GM12878 (cell line): ENCODE measurements at regions not wholly inside any gene's neighbourhood (a gene's known extent, or its start where the extent isn't known, plus 50 kb on each side); places are given as distances from the start of the nearest gene placed in this dataset.

Source experiments
- ATAC-seq: fragments of 200-7000 bp; cut with Tn5 transposase; 3 replicates; pipeline ENCODE4 v1.9.1; 2020; ENCODE audit warnings: mild to moderate bottlenecking, moderate library complexity
- BruUV-seq: library from RNA; stranded (reverse); fragments of 400-500 nt; replicated peaks from 2 replicates; lab custom pipeline; 2021; lab: Mats Ljungman, UMichigan
- CTCF ChIA-PET: fragments of 300-600 bp; sonication (Branson Sonifier 250); formaldehyde crosslinking; extraction: SDS; loops from one replicate; lab custom pipeline; 2021; ENCODE audit warnings: inconsistent platforms; lab: Yijun Ruan, JAX
- POLR2A ChIA-PET: fragments of 350-600 bp; formaldehyde crosslinking; extraction: SDS; loops from one replicate; lab custom pipeline; 2021; ENCODE audit warnings: inconsistent platforms; lab: Charles Lee
- RAD21 ChIA-PET: fragments of 300-600 bp; sonication (Branson Sonifier 250); formaldehyde crosslinking; loops from one replicate; lab custom pipeline; 2023; ENCODE audit warnings: antibody characterized with exemption; ENCODE audit not compliant: unreplicated experiment; lab: Charles Lee
- SMC1A ChIA-PET: fragments of 300-600 bp; sonication (Branson Sonifier 250); formaldehyde crosslinking; loops from one replicate; lab custom pipeline; 2023; ENCODE audit not compliant: unreplicated experiment, uncharacterized antibody; lab: Charles Lee
- DNase-seq: peaks from one replicate; pipeline ENCODE4 v3.0.0-alpha.2; 2011; ENCODE audit warnings: low read depth, low spot score
- FAIRE-seq: peaks from 3 replicates; lab custom pipeline; 2011; peaks lifted over from hg19 to GRCh38; lab: Jason Lieb, UNC
- H2AFZ ChIP-seq: 2 replicates; pipeline ENCODE4 v1.6.0; 2011; ENCODE audit warnings: low read depth, low read length, control low read depth; ENCODE audit not compliant: control insufficient read depth
- H3K27ac ChIP-seq: 2 replicates; pipeline ENCODE4 v1.5.1; 2011; ENCODE audit warnings: control low read depth; ENCODE audit not compliant: control insufficient read depth, insufficient read depth
- H3K27me3 ChIP-seq, 2 experiments: replicated peaks in 1 of 2; 2 replicates each; pipeline versions ENCODE4 v1.6.0 to v1.6.1; 2011; ENCODE audit warnings: low read length in 1 of 2; ENCODE audit not compliant: control insufficient read depth in 2 of 2, insufficient read depth in 2 of 2
- H3K36me3 ChIP-seq, 2 experiments: 2 replicates each; pipeline ENCODE4 v1.5.1; 2011; ENCODE audit warnings: low read length in 1 of 2; ENCODE audit not compliant: control insufficient read depth in 2 of 2, insufficient read depth in 2 of 2
- H3K4me1 ChIP-seq: 2 replicates; pipeline ENCODE4 v1.6.1; 2011; ENCODE audit warnings: mild to moderate bottlenecking, low read length, moderate library complexity, mixed read lengths; ENCODE audit not compliant: control insufficient read depth, insufficient read depth
- H3K4me2 ChIP-seq: 2 replicates; pipeline ENCODE4 v1.6.0; 2011; ENCODE audit warnings: control low read depth; ENCODE audit not compliant: control insufficient read depth, insufficient read depth
- H3K4me3 ChIP-seq: fragments of 200-600 bp; sonication (generic); 2 replicates; pipeline ENCODE4 v1.5.1; 2016
- H3K79me2 ChIP-seq: 2 replicates; pipeline ENCODE4 v1.6.0; 2011; ENCODE audit warnings: low read length; ENCODE audit not compliant: control insufficient read depth, insufficient read depth
- H3K9ac ChIP-seq: 2 replicates; pipeline ENCODE4 v1.8.0; 2011; ENCODE audit warnings: low read length, control low read depth, mixed read lengths; ENCODE audit not compliant: control insufficient read depth, insufficient read depth
- H3K9me3 ChIP-seq: replicated peaks from 3 replicates; pipeline ENCODE4 v1.5.1; 2011; ENCODE audit warnings: mild to moderate bottlenecking, low read length; ENCODE audit not compliant: control insufficient read depth, insufficient read depth
- H4K20me1 ChIP-seq: 2 replicates; pipeline ENCODE4 v1.6.0; 2011; ENCODE audit not compliant: control insufficient read depth, insufficient read depth
- LARP7 ChIP-seq: fragments of 450-650 bp; IDR thresholded peaks from 2 replicates; pipeline ENCODE4 v1.6.1; 2017; ENCODE audit warnings: mild to moderate bottlenecking
- NR2C2 ChIP-seq: IDR thresholded peaks from 2 replicates; pipeline ENCODE4 v1.6.1; 2011; ENCODE audit warnings: borderline replicate concordance, low read depth; ENCODE audit not compliant: control insufficient read depth, insufficient read length
- PAX5 ChIP-seq: IDR thresholded peaks from 2 replicates; pipeline ENCODE4 v1.6.1; 2011; ENCODE audit warnings: low read depth, low read length, borderline replicate concordance
- RB1 ChIP-seq: fragments of 450-650 bp; formaldehyde crosslinking; IDR thresholded peaks from 2 replicates; pipeline ENCODE4 v1.6.1; 2017; ENCODE audit warnings: mild to moderate bottlenecking, borderline replicate concordance
- SUPT20H ChIP-seq: IDR thresholded peaks from 2 replicates; pipeline ENCODE4 v1.6.1; 2011; ENCODE audit warnings: low read depth, mild to moderate bottlenecking, low read length, moderate library complexity, borderline replicate concordance; ENCODE audit not compliant: control insufficient read depth
- TCF7 ChIP-seq: IDR thresholded peaks from 2 replicates; pipeline ENCODE4 v1.6.1; 2014; ENCODE audit warnings: antibody characterized with exemption, borderline replicate concordance
- whole genome bisulfite sequencing: methylation state at CpG from one replicate; pipeline ENCODE4 v1.1.6; 2016; ENCODE audit warnings: low lambda C conversion rate; ENCODE audit not compliant: insufficient replicate concordance, insufficient coverage; ENCODE audit errors: missing lambda C conversion rate; 5-methylcytosine and 5-hydroxymethylcytosine counted together
- in situ Hi-C: fragments of 300-500 bp; cut with MboI; formaldehyde crosslinking; loops from 9 replicates; pipeline ENCODE4 v1.14.3; 2018; ENCODE audit warnings: mixed read lengths
- intact Hi-C: fragments of 100-400 bp; cut with micrococcal nuclease; formaldehyde crosslinking; loops from one replicate; pipeline ENCODE4 v1.14.2; 2022; ENCODE audit not compliant: unreplicated experiment

GRCh38 chr3:117527346-117527745 lies 817.8 kb downstream of the TUSC7 start (continued):
- TF ChIP-seq RB1 (no peak), NR2C2 (no peak)

DNA sequence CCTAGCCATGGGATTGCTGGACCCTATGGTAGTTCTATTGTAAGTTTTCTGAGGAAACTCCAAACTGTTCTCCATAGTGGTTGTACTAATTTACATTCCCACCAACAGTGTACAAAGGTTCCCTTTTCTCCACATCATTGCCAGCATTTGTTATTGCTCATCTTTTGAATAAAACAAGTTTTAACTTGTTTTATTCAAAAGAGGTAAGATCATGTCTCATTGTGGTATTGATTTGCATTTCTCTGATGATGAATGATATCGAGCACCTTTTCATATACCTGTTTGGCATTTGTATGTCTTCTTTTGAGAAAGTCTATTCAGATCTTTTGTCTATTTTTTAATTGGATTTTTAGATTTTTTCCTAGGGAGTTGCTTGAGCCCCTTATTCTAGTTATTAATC lies 819.1 kb downstream of the TUSC7 start:
- ChIA-PET SMC1A (interaction anchor here (7.7 kb wide), 1 partner anchor 121 kb away, joined by 187 read pairs; no protein-coding TSS in a partner anchor), POLR2A (no interaction called here), RAD21 (no interaction called here), CTCF (interaction anchor here (6.4 kb wide), 1 partner anchor 119 kb away, joined by 177 read pairs; no protein-coding TSS in a partner anchor)
- intact Hi-C loops (no loop called here), in situ Hi-C loops (loop anchor here (10.0 kb wide), 2 partner anchors 514 to 754 kb away; no protein-coding TSS in a partner anchor)
- no TSS peak for BruUV-seq
- ATAC-seq (no peak), FAIRE-seq (no peak), DNase-seq (no peak)
- 5% methylated on average over 1 of the region's 1 CpG for WGBS
- Histone ChIP-seq H3K4me3 (no peak overlapping the region), H3K9me3 (no peaks in the 10 kb centered on the region), H3K79me2 (no peaks in the 10 kb centered on the region), H3K9ac (no peak overlapping the region), H3K27me3 (no peaks in the 10 kb centered on the region; a peak in 1 of 4 replicates), H4K20me1 (no peaks in the 10 kb centered on the region), H3K27ac (no peak overlapping the region), H2AFZ (no peak overlapping the region), H3K4me2 (no peak overlapping the region), H3K4me1 (no peaks in the 10 kb centered on the region), H3K36me3 (no peaks in the 10 kb centered on the region)
- TF ChIP-seq SUPT20H (no peak), TCF7 (no peak), PAX5 (no peak), LARP7 (no peak)
